Esophagus squamous epithelium (tissue), 5 donors: ENCODE measurements at regions not wholly inside any gene's neighbourhood (a gene's known extent, or its start where the extent isn't known, plus 50 kb on each side); places are given as distances from the start of the nearest gene placed in this dataset.

ENCODE experiments used
- DNase-seq: peaks from one replicate; lab custom pipeline; 2025; lab: John Stamatoyannopoulos, UW
- H3K27ac ChIP-seq, 4 donors: fragments of 200-600 bp; sonication (generic); one replicate each; pipeline ENCODE4 v1.5.1; 2016 to 2019; ENCODE audit warnings: mild to moderate bottlenecking in 1 of 4
- H3K27me3 ChIP-seq, 4 donors: fragments of 200-600 bp; sonication (generic); 1 replicate in 3 of 4; 2 replicates in 1 of 4; pipeline versions ENCODE4 v1.5.1 to v1.6.0; 2017 to 2021; ENCODE audit warnings: antibody characterized with exemption in 1 of 4
- H3K36me3 ChIP-seq, 3 donors: fragments of 200-600 bp; sonication (generic); one replicate each; pipeline ENCODE4 v1.5.1; 2016 to 2019
- H3K4me1 ChIP-seq, 3 donors: fragments of 200-600 bp; sonication (generic); one replicate each; pipeline ENCODE4 v1.5.1; 2017 to 2019
- H3K4me3 ChIP-seq, 4 donors: fragments of 200-600 bp; sonication (generic); 1 replicate in 3 of 4; 2 replicates in 1 of 4; pipeline ENCODE4 v1.5.1; 2016 to 2019; ENCODE audit warnings: mild to moderate bottlenecking in 2 of 4, moderate library complexity in 1 of 4
- H3K9me3 ChIP-seq, 3 donors: fragments of 200-600 bp; sonication (generic); one replicate each; pipeline ENCODE4 v1.5.1; 2016 to 2019
- POLR2A ChIP-seq, 4 donors: fragments of 450-650 bp; IDR thresholded peaks; one replicate each; pipeline ENCODE4 v1.6.1; 2017; ENCODE audit warnings: antibody characterized with exemption in 4 of 4, mild to moderate bottlenecking in 4 of 4, moderate library complexity in 3 of 4
- WGBS, 2 donors: methylation state at CpG; one replicate each; pipeline ENCODE4 v1.1.5; 2018; 5-methylcytosine and 5-hydroxymethylcytosine counted together
- intact Hi-C: fragments of 100-400 bp; cut with DNase I; formaldehyde crosslinking; loops from one replicate; pipeline ENCODE4 v1.15.0; 2022
- TF ChIP-seq, protein P1 (sequence below), 6 experiments: fragments of 450-650 bp in 4 of 6; fragments of 200-600 bp in 2 of 6; sonication (generic) in 2 of 6; IDR thresholded peaks; one replicate each; pipeline ENCODE4 v1.5.1; 2016 to 2019; ENCODE audit warnings: antibody characterized with exemption in 6 of 6, mild to moderate bottlenecking in 4 of 6, moderate library complexity in 4 of 6
- donor health status: DM: yes; HTN: yes; CAD: no.

DNA sequence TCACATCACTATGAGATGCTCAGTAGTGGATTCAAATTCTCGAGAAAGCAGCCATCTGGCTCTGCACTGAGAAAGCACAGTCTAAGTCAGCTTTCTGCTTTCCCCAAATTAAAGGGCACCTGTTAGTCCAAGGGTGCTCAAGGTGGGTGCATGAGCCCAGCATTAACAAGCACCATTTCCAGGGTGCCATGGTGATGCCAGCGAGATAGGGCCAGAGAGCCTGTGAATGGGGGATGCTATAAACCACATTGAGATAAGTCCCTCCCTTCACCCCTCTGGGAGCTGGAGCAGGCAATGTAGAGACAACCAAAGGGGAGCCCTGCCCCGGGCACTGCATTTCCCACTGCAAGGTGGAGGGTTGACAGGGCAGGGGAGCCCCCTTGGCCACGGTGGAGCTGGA is 568.2 kb downstream of the AJAP1 start:
- no peaks in the 10 kb centered on the region for H3K9me3 ChIP-seq
- intact Hi-C loops = no loop called here
- H3K27me3 ChIP-seq = peaks cover 0 to 49% (median 0%) of the 10 kb centered on the region in 4 donors
- DNase-seq = no peak
- no peak overlapping the region for H3K4me3 ChIP-seq
- no peak overlapping the region for H3K27ac ChIP-seq
- no peak for TF ChIP-seq POLR2A (IDR thresholded peaks at IDR 0.05)
- TF ChIP-seq, protein P1, sequence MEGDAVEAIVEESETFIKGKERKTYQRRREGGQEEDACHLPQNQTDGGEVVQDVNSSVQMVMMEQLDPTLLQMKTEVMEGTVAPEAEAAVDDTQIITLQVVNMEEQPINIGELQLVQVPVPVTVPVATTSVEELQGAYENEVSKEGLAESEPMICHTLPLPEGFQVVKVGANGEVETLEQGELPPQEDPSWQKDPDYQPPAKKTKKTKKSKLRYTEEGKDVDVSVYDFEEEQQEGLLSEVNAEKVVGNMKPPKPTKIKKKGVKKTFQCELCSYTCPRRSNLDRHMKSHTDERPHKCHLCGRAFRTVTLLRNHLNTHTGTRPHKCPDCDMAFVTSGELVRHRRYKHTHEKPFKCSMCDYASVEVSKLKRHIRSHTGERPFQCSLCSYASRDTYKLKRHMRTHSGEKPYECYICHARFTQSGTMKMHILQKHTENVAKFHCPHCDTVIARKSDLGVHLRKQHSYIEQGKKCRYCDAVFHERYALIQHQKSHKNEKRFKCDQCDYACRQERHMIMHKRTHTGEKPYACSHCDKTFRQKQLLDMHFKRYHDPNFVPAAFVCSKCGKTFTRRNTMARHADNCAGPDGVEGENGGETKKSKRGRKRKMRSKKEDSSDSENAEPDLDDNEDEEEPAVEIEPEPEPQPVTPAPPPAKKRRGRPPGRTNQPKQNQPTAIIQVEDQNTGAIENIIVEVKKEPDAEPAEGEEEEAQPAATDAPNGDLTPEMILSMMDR (IDR thresholded peaks at IDR 0.05) = no peak
- H3K36me3 ChIP-seq = no peaks in the 10 kb centered on the region
- WGBS, 2 donors = 69 to 74% methylated on average over 3 to 4 of the region's 4 CpGs
- no peaks in the 10 kb centered on the region for H3K4me1 ChIP-seq

GRCh38 chr1:5221451-5221850 is 567.0 kb downstream of the AJAP1 start:
- no peaks in the 10 kb centered on the region for H3K4me1 ChIP-seq
- no peak overlapping the region for H3K4me3 ChIP-seq
- H3K9me3 ChIP-seq = no peaks in the 10 kb centered on the region
- intact Hi-C loops = no loop called here
- H3K36me3 ChIP-seq = no peaks in the 10 kb centered on the region
- WGBS, 2 donors = 66 to 77% methylated on average over 6 of the region's 6 CpGs
- no peak for DNase-seq
- TF ChIP-seq, protein P1 (IDR thresholded peaks at IDR 0.05) = no peak
- TF ChIP-seq POLR2A (IDR thresholded peaks at IDR 0.05) = no peak
- no peak overlapping the region for H3K27ac ChIP-seq
- H3K27me3 ChIP-seq = peaks cover 0 to 49% (median 0%) of the 10 kb centered on the region in 4 donors

GRCh38 chr1:5220821-5221220 is 566.4 kb downstream of the AJAP1 start:
- H3K36me3 ChIP-seq = no peaks in the 10 kb centered on the region
- no peak overlapping the region for H3K27ac ChIP-seq
- DNase-seq = no peak
- 50 to 51% methylated on average over 7 of the region's 7 CpGs for WGBS, 2 donors
- peaks cover 0 to 45% (median 0%) of the 10 kb centered on the region in 4 donors for H3K27me3 ChIP-seq
- intact Hi-C loops = no loop called here
- no peak overlapping the region for H3K4me3 ChIP-seq
- H3K4me1 ChIP-seq = no peaks in the 10 kb centered on the region
- H3K9me3 ChIP-seq = no peaks in the 10 kb centered on the region
- TF ChIP-seq, protein P1 (IDR thresholded peaks at IDR 0.05) = no peak
- no peak for TF ChIP-seq POLR2A (IDR thresholded peaks at IDR 0.05)

DNA sequence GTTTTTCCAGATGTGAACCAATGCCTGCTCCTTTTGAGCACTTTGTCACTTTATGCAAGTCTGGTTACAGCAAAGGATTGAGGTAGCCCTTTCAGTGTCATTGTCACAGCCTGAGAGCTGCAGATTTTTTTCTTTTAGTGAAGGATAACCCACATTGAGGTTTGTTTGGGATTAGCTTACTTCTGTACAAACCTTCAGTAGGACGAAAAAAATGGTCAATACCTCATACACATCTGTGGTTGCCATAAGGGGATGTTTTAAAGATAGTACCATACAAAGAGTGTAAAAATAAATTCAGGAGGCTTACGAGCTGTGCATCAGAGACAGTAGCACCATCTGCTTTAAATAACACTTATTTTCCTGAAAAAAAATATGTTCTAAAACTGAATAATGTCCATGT is 566.0 kb downstream of the AJAP1 start:
- H3K9me3 ChIP-seq = no peaks in the 10 kb centered on the region
- H3K36me3 ChIP-seq = no peaks in the 10 kb centered on the region
- peaks cover 0 to 45% (median 0%) of the 10 kb centered on the region in 4 donors for H3K27me3 ChIP-seq
- no peak for DNase-seq
- no peak overlapping the region for H3K27ac ChIP-seq
- H3K4me1 ChIP-seq = no peaks in the 10 kb centered on the region
- TF ChIP-seq POLR2A (IDR thresholded peaks at IDR 0.05) = no peak
- TF ChIP-seq, protein P1 (IDR thresholded peaks at IDR 0.05) = no peak
- 38 to 41% methylated on average over 2 of the region's 2 CpGs for WGBS, 2 donors
- no peak overlapping the region for H3K4me3 ChIP-seq
- intact Hi-C loops = no loop called here

GRCh38 chr1:5200006-5200405 is 545.6 kb downstream of the AJAP1 start:
- TF ChIP-seq, protein P1 (IDR thresholded peaks at IDR 0.05) = no peak
- TF ChIP-seq POLR2A (IDR thresholded peaks at IDR 0.05) = no peak
- peaks cover 0 to 33% (median 0%) of the 10 kb centered on the region in 4 donors for H3K27me3 ChIP-seq
- H3K9me3 ChIP-seq = no peaks in the 10 kb centered on the region
- intact Hi-C loops = no loop called here
- WGBS, 2 donors = 64 to 77% methylated on average over 3 of the region's 3 CpGs
- no peak overlapping the region for H3K27ac ChIP-seq
- no peak overlapping the region for H3K4me3 ChIP-seq
- H3K36me3 ChIP-seq = no peaks in the 10 kb centered on the region
- H3K4me1 ChIP-seq = no peaks in the 10 kb centered on the region
- DNase-seq = no peak
